ENCODE measurements at regions not wholly inside any gene's neighbourhood (a gene's known extent, or its start where the extent isn't known, plus 50 kb on each side); places are given as distances from the start of the nearest gene placed in this dataset.

DNA sequence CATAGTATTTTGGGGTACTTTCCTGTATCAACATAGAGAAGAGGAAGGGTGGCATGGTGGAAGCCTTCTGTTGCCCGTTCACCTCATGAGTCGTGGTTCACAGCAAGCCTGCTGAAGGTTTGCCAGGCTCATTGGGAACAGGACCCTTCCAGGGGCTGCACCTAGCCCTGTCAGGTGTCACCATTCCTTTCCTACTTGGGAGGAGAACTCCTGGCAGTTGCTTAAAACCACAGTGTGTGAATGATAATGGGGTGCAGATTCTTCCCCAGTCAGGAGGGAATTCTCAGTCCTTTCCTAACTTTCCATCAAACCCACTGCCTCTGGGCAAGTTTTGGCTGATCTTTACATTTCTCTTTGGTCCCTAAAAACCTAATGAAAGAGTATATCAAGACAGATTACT lies 99.4 kb upstream of the CTNND2 start:
- TF ChIP-seq POLR2A (IDR thresholded peaks at IDR 0.05) = no peak
- TF ChIP-seq, protein P1, sequence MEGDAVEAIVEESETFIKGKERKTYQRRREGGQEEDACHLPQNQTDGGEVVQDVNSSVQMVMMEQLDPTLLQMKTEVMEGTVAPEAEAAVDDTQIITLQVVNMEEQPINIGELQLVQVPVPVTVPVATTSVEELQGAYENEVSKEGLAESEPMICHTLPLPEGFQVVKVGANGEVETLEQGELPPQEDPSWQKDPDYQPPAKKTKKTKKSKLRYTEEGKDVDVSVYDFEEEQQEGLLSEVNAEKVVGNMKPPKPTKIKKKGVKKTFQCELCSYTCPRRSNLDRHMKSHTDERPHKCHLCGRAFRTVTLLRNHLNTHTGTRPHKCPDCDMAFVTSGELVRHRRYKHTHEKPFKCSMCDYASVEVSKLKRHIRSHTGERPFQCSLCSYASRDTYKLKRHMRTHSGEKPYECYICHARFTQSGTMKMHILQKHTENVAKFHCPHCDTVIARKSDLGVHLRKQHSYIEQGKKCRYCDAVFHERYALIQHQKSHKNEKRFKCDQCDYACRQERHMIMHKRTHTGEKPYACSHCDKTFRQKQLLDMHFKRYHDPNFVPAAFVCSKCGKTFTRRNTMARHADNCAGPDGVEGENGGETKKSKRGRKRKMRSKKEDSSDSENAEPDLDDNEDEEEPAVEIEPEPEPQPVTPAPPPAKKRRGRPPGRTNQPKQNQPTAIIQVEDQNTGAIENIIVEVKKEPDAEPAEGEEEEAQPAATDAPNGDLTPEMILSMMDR (IDR thresholded peaks at IDR 0.05) = no peak
- TF ChIP-seq EP300 (IDR thresholded peaks at IDR 0.05) = no peak
- intact Hi-C loops (cut with DNase I) = no loop called here
- Histone ChIP-seq H3K27ac (no peak overlapping the region), H3K4me1 (ENCODE audit: insufficient read depth) (no peaks in the 10 kb centered on the region), H3K27me3 (no peaks in the 10 kb centered on the region), H3K36me3 (no peaks in the 10 kb centered on the region), H3K9me3 (no peaks in the 10 kb centered on the region), H3K4me3 (no peak overlapping the region)
- DNase-seq = no peak
- 76 to 80% (median 79%) methylated on average over 2 of the region's 2 CpGs for WGBS, 3 donors

GRCh38 chr5:11998397-11998796 lies 94.2 kb upstream of the CTNND2 start:
- H3K4me3 ChIP-seq = no peak overlapping the region
- no peaks in the 10 kb centered on the region for H3K9me3 ChIP-seq
- no peaks in the 10 kb centered on the region for H3K27me3 ChIP-seq
- no peaks in the 10 kb centered on the region for H3K4me1 ChIP-seq (ENCODE audit: insufficient read depth)
- no peak for TF ChIP-seq EP300 (IDR thresholded peaks at IDR 0.05)
- TF ChIP-seq, protein P1 (IDR thresholded peaks at IDR 0.05) = no peak
- no peak for TF ChIP-seq POLR2A (IDR thresholded peaks at IDR 0.05)
- no peak for DNase-seq
- no peaks in the 10 kb centered on the region for H3K36me3 ChIP-seq
- intact Hi-C loops (cut with DNase I) = no loop called here
- no peak overlapping the region for H3K27ac ChIP-seq

GRCh38 chr5:11997942-11998341 lies 93.7 kb upstream of the CTNND2 start:
- no peaks in the 10 kb centered on the region for H3K4me1 ChIP-seq (ENCODE audit: insufficient read depth)
- intact Hi-C loops (cut with DNase I) = no loop called here
- H3K27me3 ChIP-seq = no peaks in the 10 kb centered on the region
- H3K9me3 ChIP-seq = no peaks in the 10 kb centered on the region
- TF ChIP-seq EP300 (IDR thresholded peaks at IDR 0.05) (no peak), POLR2A (IDR thresholded peaks at IDR 0.05) (no peak)
- TF ChIP-seq, protein P1 (IDR thresholded peaks at IDR 0.05) = no peak
- 85 to 92% (median 87%) methylated on average over 11 of the region's 11 CpGs for WGBS, 3 donors
- no peak overlapping the region for H3K27ac ChIP-seq
- DNase-seq = no peak
- H3K4me3 ChIP-seq = no peak overlapping the region
- no peaks in the 10 kb centered on the region for H3K36me3 ChIP-seq

DNA sequence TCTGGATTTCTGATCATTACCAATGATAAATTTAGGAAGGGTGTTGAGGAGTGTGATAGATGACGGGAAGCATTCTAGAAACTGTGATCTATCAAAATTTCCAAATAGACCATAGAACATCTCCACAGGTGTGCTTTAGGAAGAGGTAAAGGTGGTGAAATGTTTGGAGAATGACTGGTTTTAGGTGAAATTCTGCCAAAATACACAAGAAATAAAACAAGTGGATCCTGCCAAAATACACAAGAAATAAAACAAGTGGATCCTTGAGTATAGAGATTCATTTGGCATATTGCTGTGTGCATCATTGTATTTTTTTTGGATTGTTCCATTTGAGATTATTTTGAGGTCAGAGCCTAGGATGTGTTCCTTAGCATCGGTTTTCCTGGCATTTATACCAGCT lies 88.3 kb upstream of the CTNND2 start:
- Histone ChIP-seq H3K4me1 (ENCODE audit: insufficient read depth) (no peaks in the 10 kb centered on the region), H3K27ac (no peak overlapping the region), H3K4me3 (no peak overlapping the region), H3K36me3 (no peaks in the 10 kb centered on the region), H3K9me3 (no peaks in the 10 kb centered on the region), H3K27me3 (no peaks in the 10 kb centered on the region)
- 79 to 85% (median 83%) methylated on average over 2 of the region's 2 CpGs for WGBS, 3 donors
- no peak for DNase-seq
- TF ChIP-seq POLR2A (IDR thresholded peaks at IDR 0.05) (no peak), EP300 (IDR thresholded peaks at IDR 0.05) (no peak)
- TF ChIP-seq, protein P1 (IDR thresholded peaks at IDR 0.05) = no peak
- intact Hi-C loops (cut with DNase I) = no loop called here

DNA sequence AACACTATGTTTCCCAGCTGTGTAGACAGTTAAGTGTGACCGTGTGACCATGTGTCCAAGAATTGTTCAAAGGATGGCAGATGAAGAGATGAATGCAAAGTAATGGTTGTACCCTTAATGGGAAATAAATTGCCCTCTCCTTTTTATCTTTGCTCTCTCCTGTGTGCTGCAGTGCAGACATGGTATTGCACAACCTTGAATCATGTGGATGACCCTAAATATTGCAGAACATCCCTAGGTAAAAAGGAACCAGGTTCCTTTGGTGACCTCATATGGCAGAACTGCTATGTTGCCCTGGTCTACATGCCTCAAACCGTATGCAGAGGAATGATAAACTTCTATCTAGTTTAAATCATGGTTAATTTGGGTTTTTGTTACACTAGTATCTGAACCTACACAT lies 81.7 kb upstream of the CTNND2 start:
- Histone ChIP-seq H3K4me1 (ENCODE audit: insufficient read depth) (peaks cover 2% of the 10 kb centered on the region), H3K4me3 (no peak overlapping the region), H3K27ac (no peak overlapping the region), H3K9me3 (no peaks in the 10 kb centered on the region), H3K27me3 (no peaks in the 10 kb centered on the region), H3K36me3 (no peaks in the 10 kb centered on the region)
- WGBS, 3 donors = 75 to 88% (median 79%) methylated on average over 2 of the region's 2 CpGs
- TF ChIP-seq, protein P1 (IDR thresholded peaks at IDR 0.05) = no peak
- TF ChIP-seq EP300 (IDR thresholded peaks at IDR 0.05) (no peak), POLR2A (IDR thresholded peaks at IDR 0.05) (no peak)
- DNase-seq = no peak
- intact Hi-C loops (cut with DNase I) = no loop called here
